HCT116 (cell line): ENCODE measurements at regions not wholly inside any gene's neighbourhood (a gene's known extent, or its start where the extent isn't known, plus 50 kb on each side); places are given as distances from the start of the nearest gene placed in this dataset.

Experiments
- ATAC-seq: fragments of 200-7000 bp; cut with Tn5 transposase; 2 replicates; pipeline ENCODE4 v1.9.1; 2020; ENCODE audit warnings: mild to moderate bottlenecking, moderate library complexity
- BruUV-seq: library from RNA; stranded (reverse); fragments of 400-500 nt; replicated peaks from 2 replicates; lab custom pipeline; 2021; lab: Mats Ljungman, UMichigan
- CTCF ChIA-PET: fragments of 300-600 bp; sonication (Branson Sonifier 250); formaldehyde crosslinking; loops from one replicate; lab custom pipeline; 2021; ENCODE audit warnings: antibody characterized with exemption; lab: Charles Lee
- POLR2A ChIA-PET: fragments of 300-600, 350-600 bp; sonication (Branson Sonifier 250); formaldehyde crosslinking; loops from one replicate; lab custom pipeline; 2021; ENCODE audit warnings: antibody characterized with exemption; lab: Charles Lee
- RAD21 ChIA-PET, 2 experiments: fragments of 300-600 bp; sonication (Branson Sonifier 250); formaldehyde crosslinking; loops; one replicate each; lab custom pipeline; 2023; ENCODE audit warnings: low total read pairs in 2 of 2; ENCODE audit not compliant: uncharacterized antibody in 2 of 2, unreplicated experiment in 2 of 2, low non-redundant PET in 1 of 2; lab: Charles Lee
- DNase-seq: peaks from one replicate; pipeline ENCODE4 v3.0.0-alpha.2; 2010; ENCODE audit warnings: low read depth, low spot score
- H2AFZ ChIP-seq: fragments of 200-600 bp; shearing (Covaris generic), sonication (generic); 2 replicates; pipeline ENCODE4 v1.6.1; 2017; ENCODE audit warnings: low read depth, mixed run types, mixed read lengths, antibody characterized with exemption, low read length; ENCODE audit not compliant: poor library complexity, severe bottlenecking
- H3K27ac ChIP-seq: 2 replicates; pipeline ENCODE4 v1.5.1; 2012; ENCODE audit warnings: low read depth, low read length
- H3K27me3 ChIP-seq: fragments of 200-600 bp; sonication (generic); 2 replicates; pipeline ENCODE4 v1.6.1; 2016; ENCODE audit warnings: mixed run types, low read length, mixed read lengths; ENCODE audit not compliant: insufficient read depth
- H3K36me3 ChIP-seq, 2 experiments: fragments of 200-500 bp in 1 of 2; fragments of 200-600 bp in 1 of 2; sonication (Bioruptor generic) in 1 of 2; sonication (generic) in 1 of 2; 2 replicates each; pipeline versions ENCODE4 v1.5.1 to v1.6.1; 2014 to 2016; ENCODE audit warnings: low read length in 2 of 2, inconsistent platforms in 1 of 2, mixed read lengths in 1 of 2, mixed run types in 1 of 2; ENCODE audit not compliant: insufficient read depth in 2 of 2, control insufficient read depth in 1 of 2
- H3K4me1 ChIP-seq, 2 experiments: fragments of 200-600 bp in 1 of 2; sonication (generic) in 1 of 2; 2 replicates each; pipeline versions ENCODE4 v1.5.1 to v1.6.1; 2012 to 2017; ENCODE audit warnings: low read length in 2 of 2, inconsistent platforms in 1 of 2, mild to moderate bottlenecking in 1 of 2, mixed read lengths in 1 of 2, mixed run types in 1 of 2, moderate library complexity in 1 of 2; ENCODE audit not compliant: insufficient read depth in 2 of 2, control insufficient read depth in 1 of 2
- H3K4me2 ChIP-seq: fragments of 200-600 bp; sonication (generic); 2 replicates; pipeline ENCODE4 v1.6.1; 2017; ENCODE audit warnings: mixed run types, low read length, mixed read lengths
- H3K4me3 ChIP-seq, 2 experiments: fragments of 200-600 bp in 1 of 2; sonication (generic) in 1 of 2; replicated peaks in 1 of 2; 2 replicates each; pipeline ENCODE4 v1.5.1; 2011 to 2016; ENCODE audit warnings: low read length in 2 of 2, control low read depth in 1 of 2, low read depth in 1 of 2, mild to moderate bottlenecking in 1 of 2, mixed read lengths in 1 of 2, mixed run types in 1 of 2
- H3K79me2 ChIP-seq: fragments of 200-600 bp; sonication (generic); 2 replicates; pipeline ENCODE4 v1.6.1; 2017; ENCODE audit warnings: mild to moderate bottlenecking, mixed run types, low read length, moderate library complexity, mixed read lengths; ENCODE audit not compliant: insufficient read depth
- H3K9ac ChIP-seq: fragments of 200-600 bp; sonication (generic); 2 replicates; pipeline ENCODE4 v1.6.1; 2016; ENCODE audit warnings: low read length, mixed read lengths
- H3K9me2 ChIP-seq: fragments of 200-600 bp; sonication (generic), shearing (Covaris generic); 2 replicates; pipeline ENCODE4 v1.6.1; 2017; ENCODE audit warnings: mixed run types, mild to moderate bottlenecking, moderate library complexity; ENCODE audit not compliant: insufficient read depth
- H3K9me3 ChIP-seq, 2 experiments: fragments of 200-500 bp in 1 of 2; fragments of 200-600 bp in 1 of 2; sonication (Bioruptor generic) in 1 of 2; sonication (generic) in 1 of 2; 2 replicates each; pipeline ENCODE4 v1.6.1; 2014 to 2017; ENCODE audit warnings: low read length in 2 of 2, mixed read lengths in 2 of 2, inconsistent platforms in 1 of 2, low read depth in 1 of 2, mild to moderate bottlenecking in 1 of 2, mixed run types in 1 of 2, moderate library complexity in 1 of 2; ENCODE audit not compliant: control insufficient read depth in 1 of 2, insufficient read depth in 1 of 2
- H4K20me1 ChIP-seq: fragments of 200-600 bp; sonication (generic), shearing (Covaris generic); 2 replicates; pipeline ENCODE4 v1.6.1; 2017; ENCODE audit warnings: mixed run types, mild to moderate bottlenecking, moderate library complexity; ENCODE audit not compliant: insufficient read depth
- ATF3 ChIP-seq: IDR thresholded peaks from 2 replicates; pipeline ENCODE4 v1.6.1; 2012
- CEBPB ChIP-seq: IDR thresholded peaks from 2 replicates; pipeline ENCODE4 v1.6.1; 2012; ENCODE audit warnings: low read depth
- CTCF ChIP-seq, 3 experiments: fragments of 200-600 bp in 1 of 3; sonication (generic) in 1 of 3; IDR thresholded peaks in 2 of 3; conservative IDR thresholded peaks in 1 of 3; 2 replicates each; pipeline ENCODE4 v1.5.1; 2012 to 2017; ENCODE audit warnings: low read depth in 2 of 3, low read length in 2 of 3, antibody characterized with exemption in 1 of 3, borderline replicate concordance in 1 of 3, control low read depth in 1 of 3, mild to moderate bottlenecking in 1 of 3, mixed read lengths in 1 of 3, mixed run types in 1 of 3, moderate library complexity in 1 of 3; ENCODE audit not compliant: insufficient read depth in 1 of 3
- EGR1 ChIP-seq: IDR thresholded peaks from 2 replicates; pipeline ENCODE4 v1.6.1; 2012; ENCODE audit warnings: low read depth
- ELF1 ChIP-seq: IDR thresholded peaks from 2 replicates; pipeline ENCODE4 v1.6.1; 2012; ENCODE audit warnings: low read depth, borderline replicate concordance
- EZH2 ChIP-seq: fragments of 200-600 bp; sonication (generic); IDR thresholded peaks from 2 replicates; pipeline ENCODE4 v1.6.1; 2017; ENCODE audit warnings: antibody characterized with exemption, mixed run types
- JUND ChIP-seq: IDR thresholded peaks from 2 replicates; pipeline ENCODE4 v1.6.1; 2012
- POLR2A ChIP-seq: IDR thresholded peaks from 2 replicates; pipeline ENCODE4 v1.7.0; 2011; ENCODE audit warnings: borderline replicate concordance; ENCODE audit not compliant: insufficient read depth, insufficient read length; ENCODE audit errors: extremely low read depth
- POLR2AphosphoS5 ChIP-seq: IDR thresholded peaks from 2 replicates; pipeline ENCODE4 v1.6.1; 2011; ENCODE audit warnings: mild to moderate bottlenecking, low read depth, low read length, moderate library complexity
- REST ChIP-seq: IDR thresholded peaks from 2 replicates; pipeline ENCODE4 v1.6.1; 2012; ENCODE audit warnings: low read depth
- SIN3A ChIP-seq: IDR thresholded peaks from 2 replicates; pipeline ENCODE4 v1.6.1; 2012; ENCODE audit warnings: low read depth
- TCF7L2 ChIP-seq: IDR thresholded peaks from 2 replicates; pipeline ENCODE4 v1.7.0; 2011; ENCODE audit warnings: borderline replicate concordance, inconsistent platforms; ENCODE audit not compliant: insufficient read depth, insufficient read length; ENCODE audit errors: extremely low read depth
- ZFX ChIP-seq: fragments of 450-650 bp; IDR thresholded peaks from 2 replicates; pipeline ENCODE4 v1.6.1; 2017
- intact Hi-C: fragments of 100-400 bp; cut with micrococcal nuclease; formaldehyde crosslinking; loops from 2 replicates; pipeline ENCODE4 v1.10.0; 2022

GRCh38 chr4:81818385-81818920, 346.7 kb upstream of the RASGEF1B start:
- no peak for DNase-seq
- no peak for TF ChIP-seq ELF1
- TF ChIP-seq JUND = no peak
- TF ChIP-seq EZH2 = no peak
- TF ChIP-seq CEBPB = no peak
- TF ChIP-seq ATF3 = no peak
- no peak for TF ChIP-seq POLR2AphosphoS5
- no peak for TF ChIP-seq TCF7L2
- no peak for TF ChIP-seq REST
- no peak for TF ChIP-seq ZFX
- TF ChIP-seq EGR1 = no peak
- TF ChIP-seq POLR2A = no peak
- TF ChIP-seq CTCF (IDR thresholded peaks at IDR 0.05 in 2 of 3, conservative IDR thresholded peaks at IDR 0.05 in 1 of 3; ENCODE audit: borderline replicate concordance in 1 of 3, insufficient read depth in 1 of 3, low read depth in 2 of 3, low read length in 2 of 3) = no peak
- TF ChIP-seq SIN3A = no peak
- ChIA-PET POLR2A (no interaction called here), CTCF (no interaction called here), RAD21 (no interaction called here)
- no peak overlapping the region for H3K4me3 ChIP-seq
- no peak overlapping the region for H3K27ac ChIP-seq
- H2AFZ ChIP-seq = no peak overlapping the region
- no peak overlapping the region for H3K9ac ChIP-seq
- no peaks in the 10 kb centered on the region for H3K9me3 ChIP-seq
- no peaks in the 10 kb centered on the region for H3K36me3 ChIP-seq
- BruUV-seq = no TSS peak
- H3K4me2 ChIP-seq = no peak overlapping the region
- H3K9me2 ChIP-seq = no peaks in the 10 kb centered on the region
- peaks cover 7% of the 10 kb centered on the region for H3K27me3 ChIP-seq
- H4K20me1 ChIP-seq = no peaks in the 10 kb centered on the region; the same call in 1 of the 2 replicates
- H3K4me1 ChIP-seq = no peaks in the 10 kb centered on the region
- intact Hi-C loops = no loop called here
- no peak for ATAC-seq
- no peaks in the 10 kb centered on the region for H3K79me2 ChIP-seq
